ENCODE measurements at regions not wholly inside any gene's neighbourhood (a gene's known extent, or its start where the extent isn't known, plus 50 kb on each side); places are given as distances from the start of the nearest gene placed in this dataset.

DNA sequence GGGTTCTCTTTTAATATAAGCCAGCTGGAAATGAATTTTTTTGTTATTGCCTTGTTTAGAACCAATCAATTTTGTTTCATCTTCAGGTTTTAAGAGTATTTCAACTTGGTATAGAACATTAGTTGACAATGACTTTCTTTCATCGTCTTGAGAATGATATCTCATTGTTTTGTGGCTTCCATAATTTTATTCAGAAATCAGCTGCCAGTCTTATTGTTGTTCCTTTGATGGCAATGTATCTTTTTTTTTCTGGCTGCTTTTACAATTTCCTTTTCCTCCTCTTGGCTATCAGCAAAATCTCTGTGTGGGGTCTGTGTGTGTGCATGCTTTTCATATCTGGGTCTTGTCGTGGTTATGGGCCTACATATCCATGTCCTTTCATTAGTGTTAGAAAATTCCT, 1536.4 kb upstream of the TENM3 start:
- DNase-seq, result peak; percentile 28

DNA sequence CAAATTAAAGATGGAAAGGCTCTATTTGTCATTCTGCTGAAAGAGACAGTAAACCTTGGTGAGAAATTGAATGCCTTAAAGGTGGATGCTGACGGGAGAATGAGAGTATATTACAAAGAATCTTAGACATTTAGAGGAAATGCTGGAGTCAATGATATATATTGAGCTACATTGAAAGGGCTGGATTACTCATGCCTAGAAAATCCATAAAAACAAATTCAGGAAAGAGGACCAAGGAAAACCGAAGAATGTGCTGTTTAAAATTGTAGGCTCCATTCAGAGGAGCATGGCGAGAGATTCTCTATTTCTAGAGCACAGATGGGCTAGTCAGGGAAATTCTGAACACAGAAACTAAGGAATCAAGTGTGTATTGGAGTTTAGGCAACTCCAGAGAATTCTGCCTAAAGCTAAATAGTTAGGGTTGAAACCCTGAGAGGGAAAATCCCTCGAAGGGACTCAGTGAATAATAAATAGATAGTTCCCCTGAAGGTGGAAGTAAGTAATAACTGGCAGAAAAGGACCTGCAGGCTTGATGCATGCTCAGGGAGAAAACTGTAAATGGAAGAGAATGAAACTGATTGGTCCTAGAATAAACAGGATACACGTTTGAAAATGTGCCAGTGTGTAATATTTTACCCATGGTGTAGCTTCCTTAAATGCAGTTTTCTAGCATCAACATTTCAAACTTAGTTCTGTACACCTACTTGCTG, 1532.4 kb upstream of the TENM3 start:
- no peak for DNase-seq

DNA sequence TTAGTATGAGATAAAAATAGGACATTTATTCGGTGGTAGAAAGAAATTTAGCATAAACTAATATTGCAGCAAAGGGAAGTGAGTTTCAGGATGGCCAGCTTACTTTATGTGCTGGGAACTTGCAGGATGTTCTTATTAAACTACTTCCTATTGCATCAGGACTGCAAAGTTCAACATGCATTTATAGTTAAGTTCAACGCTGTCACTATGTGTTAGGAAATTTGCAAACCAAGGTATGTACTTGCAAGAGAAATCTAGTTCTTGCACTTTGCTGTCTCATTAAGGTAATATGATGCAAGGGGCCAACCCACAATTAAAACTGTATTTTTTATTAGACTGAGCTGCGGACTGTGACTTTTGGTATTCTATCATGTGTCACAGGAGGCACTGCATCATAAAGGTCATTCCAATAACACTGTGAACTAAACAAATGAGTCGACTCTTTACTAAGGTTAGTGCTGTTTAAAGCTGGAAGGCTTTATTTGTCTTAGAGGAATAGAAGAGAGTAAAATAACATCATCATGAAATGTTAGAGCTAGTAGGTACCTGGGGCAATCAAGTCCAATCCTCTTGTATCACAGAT, 1525.7 kb upstream of the TENM3 start:
- no peak for DNase-seq

DNA sequence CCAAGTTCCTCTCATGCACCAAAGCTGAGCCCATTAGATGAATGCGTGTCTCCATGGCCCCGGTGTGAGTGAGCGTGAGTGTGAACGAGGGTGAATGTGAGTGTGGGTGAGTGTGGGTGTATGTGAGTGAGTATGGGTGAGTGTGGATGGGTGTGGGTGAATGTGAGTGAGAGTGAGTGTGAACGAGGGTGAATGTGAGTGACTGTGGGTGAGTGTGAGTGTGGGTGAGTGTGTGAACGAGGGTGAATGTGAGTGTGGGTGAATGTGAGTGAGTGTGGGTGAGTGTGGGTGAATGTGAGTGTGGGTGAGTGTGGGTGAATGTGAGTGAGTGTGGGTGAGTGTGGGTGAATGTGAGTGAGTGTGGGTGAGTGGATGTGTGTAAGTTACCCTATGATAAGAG, 1521.8 kb upstream of the TENM3 start:
- no peak for DNase-seq

DNA sequence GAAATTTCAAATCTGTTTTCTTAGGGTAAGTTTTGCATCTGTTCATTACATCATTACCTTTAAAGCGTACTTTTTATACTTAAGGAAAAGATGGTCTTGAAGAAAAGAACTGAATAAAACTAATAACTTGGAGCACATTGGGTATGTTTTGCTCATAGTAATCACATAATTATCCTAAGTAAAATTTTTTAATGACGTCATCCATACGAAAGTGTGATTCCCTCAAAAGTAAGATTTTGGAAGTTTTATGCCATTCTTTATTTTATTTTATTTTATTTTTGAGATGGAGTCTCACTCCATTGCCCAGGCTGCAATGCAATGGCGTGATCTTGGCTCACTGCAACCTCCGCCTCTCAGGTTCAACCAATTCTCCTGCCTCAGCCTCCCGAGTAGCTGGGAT, 1516.6 kb upstream of the TENM3 start:
- DNase-seq, result no peak

DNA sequence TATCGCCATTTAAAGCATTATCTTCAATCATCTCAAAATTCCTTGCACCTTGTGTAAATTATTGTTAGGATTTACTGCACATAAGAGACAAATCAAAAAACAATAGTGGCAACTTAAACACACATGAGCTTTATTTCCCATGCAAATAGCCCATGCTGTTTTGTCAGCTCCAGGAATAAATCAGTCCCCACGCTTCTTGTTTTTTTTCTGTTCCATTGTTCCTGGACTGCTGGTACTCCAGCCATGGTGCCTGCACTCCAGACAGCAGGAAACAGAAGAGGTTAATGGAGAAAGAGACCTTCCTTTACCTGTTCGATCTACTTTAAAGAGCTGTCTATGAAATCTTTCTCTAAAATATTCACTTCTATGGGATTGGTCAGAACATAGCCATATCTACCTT, 1515.7 kb upstream of the TENM3 start:
- no peak for DNase-seq

DNA sequence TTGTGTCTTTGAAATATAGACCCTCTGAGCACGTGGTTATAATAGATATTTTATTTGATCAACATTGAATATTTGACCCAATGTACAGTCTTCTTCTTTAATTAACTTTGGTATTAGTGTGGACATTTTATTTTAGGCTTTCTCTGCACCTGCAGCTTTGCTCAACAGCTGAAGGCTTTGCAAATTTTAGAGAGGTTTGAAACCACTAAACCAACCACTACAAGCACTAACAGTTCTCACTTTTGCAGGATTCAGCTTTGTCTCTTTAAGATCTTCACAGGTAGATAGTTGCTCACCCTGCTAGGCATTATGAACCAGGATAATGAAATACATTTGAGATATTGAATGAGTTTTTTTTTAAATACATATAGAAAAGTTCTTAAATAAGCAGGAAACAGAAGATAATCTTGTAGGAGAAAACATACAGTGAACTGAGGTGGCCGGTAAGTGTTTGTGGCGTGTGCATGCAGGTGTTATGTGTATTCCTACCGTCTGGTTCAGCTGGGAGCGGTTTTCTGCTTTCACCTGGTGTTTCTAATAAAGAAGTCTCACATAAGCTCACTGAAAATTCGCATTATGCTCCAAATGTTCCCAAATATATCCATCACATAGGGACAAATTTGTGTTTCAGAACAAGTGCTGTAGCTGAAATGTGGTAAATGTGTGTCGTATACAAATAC, 1508.3 kb upstream of the TENM3 start:
- no peak for DNase-seq

DNA sequence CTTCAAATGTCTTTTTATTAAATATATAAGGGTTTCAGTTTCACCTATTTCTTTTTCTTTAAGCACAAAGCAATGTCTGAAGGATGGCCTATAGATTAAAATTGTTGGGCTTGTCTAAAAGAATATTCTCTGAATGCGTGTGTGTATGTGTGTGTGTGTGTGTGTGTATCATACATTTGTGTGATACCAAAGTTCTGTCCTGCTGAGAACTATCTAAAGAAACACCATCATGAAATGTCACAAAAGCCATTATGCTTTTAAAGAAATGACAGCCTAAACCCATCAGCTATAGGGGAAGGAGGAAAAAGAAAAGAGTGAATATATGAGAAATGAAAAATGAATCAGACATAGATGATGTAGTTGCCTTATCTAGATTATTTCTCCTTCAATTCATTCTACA, 1501.5 kb upstream of the TENM3 start:
- DNase-seq, result no peak

DNA sequence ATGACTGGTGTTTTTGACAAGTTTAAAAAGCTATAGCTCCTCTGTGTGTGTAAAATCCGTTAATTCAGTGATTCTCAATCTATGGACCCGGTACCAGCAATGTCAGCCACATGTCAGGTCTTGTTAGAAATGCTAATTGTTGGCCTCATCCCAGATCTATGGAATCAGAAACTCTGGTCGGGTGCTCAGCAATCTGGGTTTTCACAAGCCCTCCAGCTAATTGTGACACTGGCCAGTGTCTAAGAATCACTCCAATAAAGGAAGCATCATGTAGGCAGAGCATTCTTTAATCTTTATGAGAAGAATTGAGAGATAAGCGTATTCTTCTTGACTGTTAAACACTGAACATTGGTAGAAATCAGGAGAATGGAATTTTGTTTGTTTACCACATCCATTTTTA, 1498.2 kb upstream of the TENM3 start:
- no peak for DNase-seq

DNA sequence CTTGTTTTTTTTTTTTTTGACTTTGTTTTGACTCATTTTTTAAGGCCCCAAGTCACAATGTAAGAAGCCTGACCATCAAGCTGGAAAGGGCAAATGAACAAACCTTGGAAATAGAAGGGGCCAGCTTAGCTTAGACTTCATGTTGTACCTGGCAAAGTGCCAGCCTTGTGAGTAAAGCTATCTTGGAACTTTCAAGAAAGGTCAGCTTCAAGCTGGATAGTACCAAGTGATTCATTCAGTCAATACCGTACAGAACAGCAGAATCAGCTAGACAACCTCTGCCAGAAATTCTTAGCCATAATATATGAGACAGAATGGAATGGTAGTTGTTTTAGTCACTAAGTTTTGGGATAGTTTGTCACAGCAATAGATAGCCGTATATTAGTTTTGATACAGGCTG, 1492.2 kb upstream of the TENM3 start:
- DNase-seq, result no peak

DNA sequence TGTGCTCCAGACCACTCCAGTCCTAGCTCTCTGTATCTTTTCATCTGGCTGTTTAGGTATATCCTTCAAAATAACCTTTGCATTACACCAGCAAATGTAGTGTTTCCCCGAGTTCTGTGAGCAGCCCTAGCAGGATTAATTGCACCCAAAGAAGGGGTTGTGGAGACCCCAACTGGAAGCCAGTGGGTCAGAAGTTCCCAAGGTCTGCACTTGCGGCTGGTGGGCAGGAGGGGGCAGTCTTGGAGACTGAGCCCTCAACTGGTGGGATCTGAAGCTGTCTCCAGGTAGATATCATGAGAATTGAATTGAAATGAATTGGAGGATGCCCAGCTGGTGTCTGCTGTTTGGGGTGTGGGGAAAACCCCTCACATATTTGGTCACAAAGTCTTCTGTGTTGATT, 1485.3 kb upstream of the TENM3 start:
- no peak for DNase-seq

DNA sequence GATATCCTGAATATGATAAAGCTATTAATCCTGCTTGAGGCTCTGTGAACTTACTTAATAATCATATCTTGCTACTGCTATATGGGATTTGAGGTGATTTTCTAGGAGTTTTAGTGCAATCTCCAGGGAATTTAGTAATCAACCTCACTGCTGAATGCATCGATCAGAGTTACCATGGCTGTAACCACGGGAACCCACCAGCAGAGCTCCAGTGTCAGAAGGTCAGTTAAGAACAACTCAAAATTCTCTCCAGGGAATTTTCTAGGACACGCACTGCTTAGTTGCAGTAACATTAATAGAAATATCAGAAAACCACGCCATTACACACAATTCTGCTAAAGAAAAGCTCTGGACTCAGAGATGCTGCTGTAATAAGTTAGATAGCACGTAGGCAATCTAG, 1477.2 kb upstream of the TENM3 start:
- DNase-seq, result no peak

DNA sequence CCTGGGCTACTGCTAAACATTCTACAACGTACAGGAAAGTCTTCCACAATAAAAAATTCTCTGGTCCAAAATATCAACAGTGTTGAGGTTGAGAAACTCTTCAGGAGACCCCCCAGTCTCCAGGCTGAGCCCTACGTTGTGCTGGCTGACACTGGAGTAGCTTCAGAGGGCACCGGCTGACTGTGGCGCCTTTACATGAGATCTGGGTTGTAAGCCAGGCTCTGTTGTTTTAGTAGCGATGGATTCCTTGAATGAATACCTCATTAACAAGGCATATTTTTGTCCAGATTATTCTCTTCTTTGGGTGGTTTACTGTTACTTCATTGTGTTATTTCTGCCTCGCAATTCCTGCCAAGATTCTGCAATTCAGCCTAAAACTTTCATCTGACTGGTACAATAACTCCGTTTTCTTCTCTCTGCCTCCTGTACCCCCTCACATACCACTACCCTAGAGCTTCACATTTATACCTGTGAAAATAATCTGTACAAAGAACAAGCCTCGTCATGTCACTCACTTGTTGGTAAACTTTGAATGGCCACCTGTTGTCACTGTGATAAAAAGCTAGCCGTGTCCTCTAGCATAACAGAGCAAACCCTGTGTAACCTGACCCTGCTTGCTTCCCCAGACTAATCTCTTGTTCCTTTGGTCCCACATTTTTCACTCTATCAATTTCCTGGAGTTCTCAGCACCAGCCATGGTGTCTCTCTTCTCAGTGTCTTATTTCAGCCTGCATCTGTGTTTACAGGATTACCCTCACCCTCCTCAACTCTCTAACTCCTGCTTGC, 1476.1 kb upstream of the TENM3 start:
- DNase-seq, result no peak

DNA sequence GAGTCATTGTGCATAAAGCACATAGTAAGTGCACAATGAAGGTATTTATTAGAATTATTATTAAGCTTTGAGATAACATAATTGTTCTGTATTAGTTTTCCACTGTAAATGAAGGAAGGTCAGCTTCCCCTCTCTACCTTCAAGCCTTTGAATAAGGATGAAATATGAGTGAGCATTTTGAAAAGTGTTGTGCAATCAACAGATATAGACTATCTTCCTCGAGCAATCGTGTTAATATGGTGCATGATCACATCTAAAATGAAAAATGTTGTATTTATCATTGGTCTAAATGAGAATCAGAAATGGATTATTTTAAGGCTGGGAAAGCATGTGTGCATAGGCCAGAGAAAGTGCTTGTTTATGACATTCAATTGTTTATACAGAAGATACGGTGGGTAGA, 1474.6 kb upstream of the TENM3 start:
- DNase-seq, result no peak

DNA sequence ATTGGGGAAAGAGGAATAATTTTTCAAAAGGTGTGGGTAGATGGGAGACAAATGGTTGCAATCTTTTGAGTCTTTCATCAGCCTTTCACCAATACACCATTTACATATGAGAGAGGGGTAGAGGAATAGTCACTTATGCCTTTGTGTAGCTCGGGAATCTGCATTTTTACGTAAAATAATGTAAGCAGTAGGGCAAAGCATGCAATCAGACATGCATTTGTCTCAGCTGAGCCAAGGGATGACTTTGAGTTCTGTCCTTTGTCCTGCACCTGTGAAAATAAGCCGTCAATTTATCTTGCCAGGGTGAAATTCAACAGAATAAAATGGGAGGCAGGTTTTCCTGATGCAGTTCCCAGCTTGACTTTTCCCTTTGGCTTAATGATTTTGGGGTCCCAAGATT, 1473.4 kb upstream of the TENM3 start:
- no peak for DNase-seq

DNA sequence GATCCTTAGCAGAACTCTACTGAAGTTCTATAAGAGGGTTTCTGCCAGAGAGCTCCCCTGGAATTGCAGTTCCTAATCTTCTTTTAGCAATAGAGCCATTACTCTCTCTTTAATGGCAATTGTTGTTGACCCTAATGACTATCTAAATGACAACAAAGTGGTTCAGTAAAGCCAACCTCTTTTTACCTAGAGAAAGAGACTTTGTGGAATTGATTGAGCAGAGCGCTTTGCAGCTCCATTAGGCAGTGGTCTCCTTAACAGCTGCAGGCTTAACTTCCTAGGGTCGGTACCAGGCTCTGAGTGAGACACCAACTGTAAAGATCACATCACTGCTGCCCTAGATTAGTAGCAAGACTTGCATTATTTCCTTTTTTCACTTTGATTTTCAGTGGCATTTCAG, 1472.9 kb upstream of the TENM3 start:
- no peak for DNase-seq

DNA sequence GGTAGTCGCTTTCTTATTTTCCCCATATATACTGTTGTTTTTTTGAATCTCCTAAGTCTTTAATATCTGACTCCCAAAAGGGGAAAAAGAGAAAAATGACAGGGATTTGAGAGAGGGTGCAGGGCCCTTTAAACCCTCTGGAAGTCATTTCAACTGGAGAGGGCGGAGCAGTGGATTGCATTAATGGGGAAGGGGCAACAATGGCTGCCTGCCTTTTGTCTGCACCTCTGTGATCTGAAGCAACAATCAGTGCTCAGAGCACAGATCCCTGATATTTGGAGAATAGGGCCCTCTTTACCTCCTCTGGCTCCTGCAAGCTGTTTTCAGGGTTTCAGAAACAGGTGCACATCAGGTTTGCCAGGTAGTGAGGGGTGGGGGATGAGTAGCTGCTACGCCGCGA, 1458.3 kb upstream of the TENM3 start:
- no peak for DNase-seq

DNA sequence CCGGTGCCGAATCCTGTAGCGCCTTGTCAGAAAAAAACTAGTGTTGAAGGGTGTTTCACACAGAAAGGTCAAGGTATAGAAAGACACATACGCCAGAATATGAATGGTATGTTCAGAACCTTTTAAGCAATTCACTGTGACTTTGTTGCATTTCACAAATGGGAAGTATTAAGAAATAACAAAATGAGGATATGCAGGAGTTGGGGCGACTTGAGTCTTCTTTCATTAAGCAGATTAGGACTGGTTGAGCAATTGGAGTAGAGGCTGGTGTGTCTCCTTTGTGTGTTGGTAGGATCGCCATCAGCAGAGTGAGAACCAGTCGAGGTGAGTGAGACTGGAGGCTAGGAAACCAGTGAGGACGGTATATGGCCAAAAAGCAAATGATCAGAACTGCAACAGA, 1454.5 kb upstream of the TENM3 start:
- DNase-seq, result no peak

DNA sequence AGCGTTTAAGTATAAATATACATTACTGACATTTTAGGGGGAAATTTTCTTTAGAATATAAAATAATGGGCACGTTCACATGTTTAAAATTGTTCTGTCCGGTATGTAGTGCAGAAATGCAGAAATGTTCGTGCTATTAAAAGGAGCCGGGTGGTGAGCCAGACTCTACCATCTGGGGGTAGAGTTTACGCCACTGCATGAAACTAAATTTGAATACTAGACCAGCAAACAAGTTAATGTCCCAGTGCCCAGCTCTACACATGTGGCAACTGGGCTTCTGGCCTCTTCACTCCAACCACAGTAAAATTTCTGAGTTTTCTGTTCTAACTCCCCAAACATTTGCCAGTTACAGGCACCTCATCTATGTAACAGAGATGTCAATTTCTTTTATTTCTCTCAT, 1453.3 kb upstream of the TENM3 start:
- DNase-seq, result no peak

DNA sequence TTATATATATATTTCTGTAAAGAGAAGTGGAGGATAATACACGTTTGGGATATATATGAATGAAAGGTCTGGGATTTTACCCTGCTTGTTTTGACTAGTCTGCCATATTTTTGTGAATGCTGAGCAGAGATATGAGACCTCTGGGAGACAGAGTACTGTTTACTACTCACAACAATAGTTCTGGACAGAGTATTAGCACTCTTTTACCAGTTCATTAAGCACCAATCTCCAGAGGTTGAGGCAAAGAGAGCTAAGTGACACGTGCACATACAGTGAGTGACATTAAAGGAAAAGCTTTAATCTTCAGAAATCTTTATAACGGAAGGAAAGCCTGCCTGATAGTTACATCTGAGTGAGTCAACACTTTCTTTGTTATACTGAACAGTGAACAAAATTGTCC, 1452.7 kb upstream of the TENM3 start:
- DNase-seq, result peak; percentile 48

DNA sequence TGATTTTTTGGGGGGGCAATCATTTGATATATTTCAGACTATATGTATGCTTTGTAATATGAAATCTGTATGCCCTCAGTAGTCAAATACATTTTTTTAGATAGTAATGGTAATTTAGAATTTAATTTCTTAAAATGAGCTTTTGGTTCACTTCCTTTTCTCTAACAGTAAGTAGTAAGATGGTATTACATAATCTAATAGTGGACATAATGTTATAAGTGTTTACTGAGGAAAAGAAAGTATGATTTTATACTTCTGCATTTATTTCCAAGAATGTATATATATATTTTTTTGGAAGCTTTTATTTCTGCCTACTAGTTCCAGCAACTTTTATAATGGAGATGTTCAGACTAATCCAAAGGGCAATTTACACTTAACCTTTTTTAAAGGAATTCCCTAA, 1450.7 kb upstream of the TENM3 start:
- DNase-seq, result no peak

DNA sequence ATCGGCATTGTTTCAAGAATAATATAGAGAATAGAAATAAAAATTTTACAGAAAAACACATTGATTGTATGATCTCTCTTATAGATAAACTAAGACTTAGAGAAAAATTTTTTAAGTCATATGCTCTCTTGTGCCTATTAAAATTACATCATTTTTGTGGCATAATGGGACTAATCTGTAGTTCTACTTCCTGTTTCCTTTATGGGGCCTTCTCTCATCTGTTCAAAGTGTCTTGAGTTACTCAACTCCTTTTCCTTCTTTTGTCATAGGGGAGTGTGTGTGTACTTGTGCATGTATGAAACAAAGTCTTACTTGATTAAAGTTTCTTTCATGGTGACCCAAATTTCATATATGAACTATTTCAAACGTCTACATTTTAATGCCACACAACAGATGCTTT, 1448.9 kb upstream of the TENM3 start:
- DNase-seq, result peak; percentile 70

DNA sequence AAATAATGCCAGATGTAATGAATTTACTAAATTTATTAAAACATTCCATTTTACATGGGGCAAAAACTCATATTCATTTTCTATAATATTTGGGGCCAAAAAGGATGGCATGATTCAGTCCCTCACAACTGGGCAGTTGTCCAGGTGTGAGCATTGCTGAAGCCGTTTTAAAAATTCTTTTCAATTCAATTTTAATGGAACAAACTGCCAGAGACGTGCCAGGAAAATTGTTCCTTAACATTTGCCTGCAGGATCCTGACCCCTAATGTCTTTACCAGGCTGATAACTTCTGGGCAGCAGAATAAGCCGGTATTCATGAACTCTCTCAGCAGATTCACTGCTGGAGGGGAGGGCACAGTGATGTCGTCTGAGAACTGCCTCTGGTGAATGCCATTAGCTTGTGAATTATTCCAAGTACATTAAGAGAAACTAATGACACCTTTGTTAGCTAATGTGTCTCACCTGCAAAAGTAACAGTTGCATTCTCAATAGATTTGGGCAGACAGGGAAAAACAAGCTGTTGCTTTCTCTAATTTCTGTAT, 1445.1 kb upstream of the TENM3 start:
- DNase-seq, result no peak

DNA sequence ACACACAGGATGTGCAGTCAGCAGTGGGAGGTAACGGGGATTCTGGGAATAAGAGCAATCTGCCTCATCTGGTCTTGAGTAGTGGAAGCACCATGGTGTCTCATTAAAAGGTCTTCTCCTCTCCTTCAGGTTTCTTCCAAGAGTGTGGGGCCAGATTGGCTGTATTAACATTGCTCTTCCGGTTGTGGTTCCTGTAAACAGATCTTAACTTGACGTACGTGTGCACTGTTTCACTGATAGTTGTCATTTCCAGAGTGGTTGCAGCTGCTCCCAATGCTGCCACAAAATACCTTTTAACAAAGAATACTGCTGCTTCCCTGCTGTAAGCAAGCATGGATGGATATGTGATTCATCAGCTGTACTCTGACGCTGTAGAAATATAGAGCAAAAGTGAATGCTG, 1443.4 kb upstream of the TENM3 start:
- DNase-seq, result peak; percentile 19
